HG03521 (cell line): ENCODE measurements at regions not wholly inside any gene's neighbourhood (a gene's known extent, or its start where the extent isn't known, plus 50 kb on each side); places are given as distances from the start of the nearest gene placed in this dataset.
"Not testable (repeated sequence)": the region's sequence is repeated elsewhere in the genome, so short reads cannot be mapped to it uniquely, and the experiment has no call there.

Experiments used
- ATAC-seq: cut with Tn5 transposase; IDR thresholded peaks from one replicate; pipeline ENCODE4 v1.9.1; 2021; ENCODE audit warnings: mild to moderate bottlenecking, moderate library complexity; ENCODE audit not compliant: unreplicated experiment

- no peak for ATAC-seq
These were observed 225.9 kb upstream of the GYPA start for GRCh38 chr4:144366425-144366824.

- ATAC-seq, result no peak
These were observed 231.0 kb upstream of the GYPA start for GRCh38 chr4:144371485-144371884.

DNA sequence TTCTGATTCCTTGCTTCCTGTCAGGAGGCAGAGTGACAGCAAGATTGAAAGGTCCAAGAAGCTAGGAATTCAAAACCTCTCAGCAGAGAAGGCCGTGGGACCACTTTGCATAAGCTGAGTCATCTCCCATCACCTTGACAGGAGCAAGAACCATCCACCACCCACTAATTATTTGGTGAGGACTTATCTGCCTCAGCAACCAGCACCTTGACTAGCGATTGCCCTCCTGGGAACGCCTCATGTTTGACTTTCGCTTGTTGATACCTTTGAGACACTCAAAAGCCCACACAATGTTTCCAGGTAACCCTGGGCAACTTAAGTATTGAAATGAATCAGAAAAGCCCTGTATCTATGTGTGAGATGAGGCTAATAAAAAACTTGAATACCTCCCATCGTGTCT, 233.5 kb upstream of the GYPA start:
- ATAC-seq, result peak; percentile 87

DNA sequence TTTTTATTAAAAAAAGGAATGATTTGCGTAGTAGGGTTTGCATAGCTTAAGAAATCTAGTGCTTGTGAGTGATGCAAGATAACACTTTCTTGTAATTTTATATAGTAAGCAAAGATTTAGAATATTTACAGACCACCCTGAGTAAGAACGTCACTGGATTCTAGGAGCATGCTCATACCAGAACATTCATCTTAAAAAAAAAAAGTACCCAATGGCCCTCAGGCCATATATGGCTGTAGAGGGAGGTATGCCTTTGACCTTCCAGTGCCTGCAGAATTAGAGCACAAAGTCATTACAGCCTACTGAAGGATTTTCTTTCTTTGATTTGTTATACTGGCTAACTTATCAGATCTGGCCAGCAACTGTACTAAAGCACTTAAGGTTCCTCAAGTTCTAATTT, 236.3 kb upstream of the GYPA start:
- ATAC-seq, result no peak

GRCh38 chr4:144384408-144384807, 243.9 kb upstream of the GYPA start:
- ATAC-seq, result no peak

- ATAC-seq, result peak; percentile 48
These were observed 246.0 kb upstream of the HHIP start for GRCh38 chr4:144399927-144400326.

DNA sequence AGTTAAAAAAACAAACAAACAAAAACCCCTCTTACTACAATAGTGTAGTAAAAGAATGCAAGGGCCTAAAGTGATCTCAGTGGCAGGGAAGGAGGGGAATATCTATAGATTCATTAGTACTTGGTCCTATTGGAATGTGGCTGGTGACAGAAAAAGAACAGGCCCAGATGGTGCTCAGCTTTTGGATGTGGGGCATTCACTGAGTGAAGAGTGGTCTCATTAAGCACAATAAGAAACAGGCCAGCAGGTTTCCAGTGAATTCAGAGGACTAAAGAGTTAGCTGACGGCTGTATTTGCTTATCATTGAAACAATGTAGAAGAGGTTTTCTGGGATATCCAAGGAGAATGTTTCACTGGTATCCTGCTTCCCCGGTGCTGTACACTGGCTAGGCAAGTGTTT, 243.8 kb upstream of the HHIP start:
- no peak for ATAC-seq

- ATAC-seq, result no peak
These were observed 243.0 kb upstream of the HHIP start for GRCh38 chr4:144402999-144403398.

DNA sequence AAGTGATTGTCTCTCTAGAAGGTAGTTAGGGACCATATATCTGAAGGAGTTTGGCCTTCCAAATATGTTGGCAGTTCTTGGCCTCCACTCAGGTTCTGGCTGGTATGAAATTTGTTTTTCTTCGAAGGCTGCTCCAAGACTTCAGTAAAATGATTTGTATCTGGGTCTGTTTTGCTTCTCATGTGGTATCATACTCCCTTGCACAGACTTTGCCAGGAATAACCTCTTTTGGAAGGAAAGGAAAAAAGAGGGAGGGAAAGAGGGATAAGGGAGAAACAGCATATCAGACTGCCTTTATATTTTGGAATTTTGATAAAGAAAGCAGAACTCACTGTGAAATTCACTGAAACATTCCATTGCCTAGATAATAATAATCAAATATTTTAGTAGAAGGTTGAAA, 242.1 kb upstream of the HHIP start:
- no peak for ATAC-seq

DNA sequence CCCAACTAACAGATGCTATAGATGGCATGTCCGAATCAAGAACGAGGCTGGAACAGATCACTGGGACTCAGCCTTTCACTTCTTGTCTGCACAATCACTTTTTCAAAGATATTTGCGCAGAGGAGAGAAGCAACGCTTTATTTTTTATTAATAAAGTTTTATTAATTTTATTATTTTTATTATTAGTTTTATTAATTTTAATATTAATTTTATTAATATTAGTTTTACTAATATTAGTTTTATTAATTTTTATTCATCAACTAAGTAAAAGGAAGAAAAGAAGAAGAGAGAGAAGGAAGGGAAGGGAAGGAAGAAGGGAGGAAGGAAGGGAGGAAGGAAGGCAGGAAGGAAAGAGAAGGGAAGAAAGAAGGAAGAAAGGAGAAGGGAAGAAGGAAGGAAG, 236.4 kb upstream of the HHIP start:
- ATAC-seq, result no peak

DNA sequence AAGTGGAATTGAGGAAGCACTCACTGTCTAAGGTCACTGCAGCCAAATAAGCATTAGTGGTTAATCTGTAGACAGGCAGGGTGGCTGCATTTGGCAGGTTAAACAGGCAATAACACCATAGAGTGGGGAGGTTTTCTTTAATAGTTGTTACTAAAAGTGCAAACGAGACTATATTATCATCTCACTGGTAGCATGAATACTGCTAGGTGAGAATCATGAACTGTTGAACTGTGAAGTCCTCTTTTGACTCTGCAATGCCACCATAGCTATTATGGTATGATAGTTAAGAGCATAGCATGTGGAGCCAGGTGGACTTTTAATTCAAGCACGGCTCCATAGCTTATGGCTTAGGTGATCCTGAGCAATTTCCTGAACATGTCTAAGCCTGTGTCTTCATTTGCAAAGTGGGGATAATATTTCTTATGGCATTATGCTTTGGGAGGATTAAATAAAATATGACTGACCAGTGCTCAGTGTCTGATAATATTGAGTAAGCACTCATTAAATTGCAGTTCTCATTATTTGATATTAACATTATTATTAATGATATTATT, 235.6 kb upstream of the HHIP start:
- no peak for ATAC-seq

- ATAC-seq, result no peak
These were observed 234.8 kb upstream of the HHIP start for GRCh38 chr4:144411119-144411518.

DNA sequence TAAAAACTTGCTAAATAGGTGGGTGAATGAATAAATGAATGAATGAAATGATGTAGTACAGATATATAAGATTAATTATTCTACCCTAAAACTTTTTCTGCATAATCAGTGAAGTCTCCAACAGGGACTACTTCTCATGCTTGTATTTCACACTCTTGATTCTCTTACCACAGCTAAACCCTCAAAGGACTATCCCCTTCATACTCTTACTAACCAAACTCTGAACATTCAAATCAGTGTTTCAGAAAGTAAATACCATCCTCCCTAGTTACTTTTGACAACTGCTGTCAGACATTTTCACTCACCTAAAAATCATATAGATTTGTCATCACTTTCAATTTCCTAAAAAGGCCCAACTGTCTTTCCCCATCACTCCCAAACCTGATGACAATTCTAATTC, 234.3 kb upstream of the HHIP start:
- no peak for ATAC-seq

- ATAC-seq, result no peak
These were observed 224.9 kb upstream of the HHIP start for GRCh38 chr4:144421056-144421455.

GRCh38 chr4:144421839-144422565, 224.0 kb upstream of the HHIP start:
- ATAC-seq, result no peak

GRCh38 chr4:144423930-144424329, 222.0 kb upstream of the HHIP start:
- ATAC-seq, result no peak

GRCh38 chr4:144426023-144426422, 219.9 kb upstream of the HHIP start:
- ATAC-seq, result not testable (repeated sequence)

DNA sequence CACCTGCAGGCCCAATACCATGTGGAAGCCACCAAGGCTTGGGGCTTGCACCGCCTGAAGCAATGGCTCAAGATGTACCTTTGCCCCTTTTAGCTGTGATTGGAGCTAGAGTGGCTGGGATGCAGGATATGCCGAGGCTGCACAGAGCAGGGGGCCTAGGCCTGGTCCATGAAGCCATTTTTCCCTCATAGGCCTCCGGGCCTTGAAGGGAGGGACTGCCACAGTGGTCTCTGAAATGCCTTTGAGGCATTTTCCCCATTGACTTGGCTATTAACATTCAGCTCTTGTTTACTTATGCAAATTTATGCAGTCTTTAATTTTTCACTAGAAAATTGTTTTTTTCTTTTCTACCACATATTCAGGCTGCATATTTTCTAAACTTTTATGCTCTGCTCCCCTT, 203.2 kb upstream of the HHIP start:
- ATAC-seq, result no peak

GRCh38 chr4:144449611-144450010, 196.3 kb upstream of the HHIP start:
- ATAC-seq, result no peak

- no peak for ATAC-seq
These were observed 195.4 kb upstream of the HHIP start for GRCh38 chr4:144450526-144450925.

DNA sequence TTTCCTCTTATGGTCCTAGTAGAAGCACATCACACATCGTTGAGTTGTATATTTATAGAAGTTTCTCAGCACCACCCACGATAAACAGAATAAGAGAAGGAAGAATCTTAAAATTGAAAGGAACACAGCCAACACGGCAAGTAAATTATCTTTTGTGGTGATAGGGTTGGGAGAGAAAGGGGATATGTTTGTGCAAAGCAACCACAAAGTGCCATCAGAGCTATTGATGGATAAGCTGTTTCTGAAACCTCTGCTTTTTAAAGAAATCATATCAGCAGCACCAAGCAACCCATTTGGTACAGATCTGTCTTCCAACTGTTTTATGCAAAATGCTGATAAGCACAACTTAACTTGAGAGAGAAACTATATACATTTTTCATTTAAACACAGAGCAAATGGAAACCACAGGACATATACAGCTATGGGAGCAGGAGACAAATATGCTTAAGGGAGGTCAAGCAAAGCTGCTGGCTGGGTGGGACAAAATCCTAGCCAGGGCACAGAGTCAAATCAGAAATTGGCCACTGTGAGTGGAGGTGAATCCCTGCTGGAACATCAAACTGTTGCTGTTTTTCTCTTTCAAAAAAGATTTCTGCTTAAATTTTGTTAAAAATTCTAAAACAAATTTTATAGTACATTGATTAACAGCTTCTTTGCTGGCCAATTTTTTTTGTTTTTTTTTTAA, 194.0 kb upstream of the HHIP start:
- no peak for ATAC-seq

- ATAC-seq, result no peak
These were observed 189.8 kb upstream of the HHIP start for GRCh38 chr4:144456196-144456595.
